ENCODE measurements at regions not wholly inside any gene's neighbourhood (a gene's known extent, or its start where the extent isn't known, plus 50 kb on each side); places are given as distances from the start of the nearest gene placed in this dataset.

- Histone ChIP-seq H3K36me3 (ENCODE audit: insufficient read depth) (no peaks in the 10 kb centered on the region), H2AFZ (ENCODE audit: low read depth) (no peak overlapping the region), H3K27me3 (ENCODE audit: insufficient read depth, low read depth) (no peaks in the 10 kb centered on the region), H3K4me3 (IDR thresholded peaks at IDR 0.05; ENCODE audit: insufficient read depth, low read depth, low read length) (no peak overlapping the region), H4K20me1 (ENCODE audit: insufficient read depth) (no peaks in the 10 kb centered on the region), H3K79me2 (ENCODE audit: insufficient read depth, low read depth) (no peaks in the 10 kb centered on the region), H3K9ac (no peak overlapping the region), H3K4me2 (no peak overlapping the region), H3K27ac (no peak overlapping the region), H3K4me1 (ENCODE audit: low read depth, poor library complexity, severe bottlenecking) (no peaks in the 10 kb centered on the region)
- TF ChIP-seq, protein P1, sequence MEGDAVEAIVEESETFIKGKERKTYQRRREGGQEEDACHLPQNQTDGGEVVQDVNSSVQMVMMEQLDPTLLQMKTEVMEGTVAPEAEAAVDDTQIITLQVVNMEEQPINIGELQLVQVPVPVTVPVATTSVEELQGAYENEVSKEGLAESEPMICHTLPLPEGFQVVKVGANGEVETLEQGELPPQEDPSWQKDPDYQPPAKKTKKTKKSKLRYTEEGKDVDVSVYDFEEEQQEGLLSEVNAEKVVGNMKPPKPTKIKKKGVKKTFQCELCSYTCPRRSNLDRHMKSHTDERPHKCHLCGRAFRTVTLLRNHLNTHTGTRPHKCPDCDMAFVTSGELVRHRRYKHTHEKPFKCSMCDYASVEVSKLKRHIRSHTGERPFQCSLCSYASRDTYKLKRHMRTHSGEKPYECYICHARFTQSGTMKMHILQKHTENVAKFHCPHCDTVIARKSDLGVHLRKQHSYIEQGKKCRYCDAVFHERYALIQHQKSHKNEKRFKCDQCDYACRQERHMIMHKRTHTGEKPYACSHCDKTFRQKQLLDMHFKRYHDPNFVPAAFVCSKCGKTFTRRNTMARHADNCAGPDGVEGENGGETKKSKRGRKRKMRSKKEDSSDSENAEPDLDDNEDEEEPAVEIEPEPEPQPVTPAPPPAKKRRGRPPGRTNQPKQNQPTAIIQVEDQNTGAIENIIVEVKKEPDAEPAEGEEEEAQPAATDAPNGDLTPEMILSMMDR (conservative IDR thresholded peaks at IDR 0.05; ENCODE audit: low read depth, low read length) = no peak
Observed at GRCh38 chr11:95512682-95513081, 276.9 kb downstream of the FAM76B start.

DNA sequence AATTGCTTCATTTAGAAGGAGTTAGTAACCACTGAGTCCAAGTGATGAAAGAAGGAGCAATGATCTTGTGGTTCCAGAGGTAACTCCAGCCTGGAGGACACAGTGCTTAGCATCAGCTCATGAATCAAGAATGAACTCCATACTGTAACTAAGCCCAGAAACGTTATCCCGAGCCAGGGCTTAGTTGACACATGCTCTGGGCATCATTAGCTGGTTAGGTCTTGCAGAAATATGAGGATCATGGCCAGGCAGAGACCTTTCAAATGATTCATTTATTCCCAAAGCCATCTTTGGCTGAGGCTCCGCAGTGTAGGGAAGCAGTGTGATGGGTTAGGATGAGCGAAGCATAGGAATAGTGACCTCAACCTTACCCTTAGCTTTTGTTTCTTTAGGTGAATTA lies 277.4 kb downstream of the FAM76B start:
- no peaks in the 10 kb centered on the region for H3K36me3 ChIP-seq (ENCODE audit: insufficient read depth)
- H4K20me1 ChIP-seq (ENCODE audit: insufficient read depth) = no peaks in the 10 kb centered on the region
- H3K9ac ChIP-seq = no peak overlapping the region
- no peak overlapping the region for H3K4me2 ChIP-seq
- no peaks in the 10 kb centered on the region for H3K4me1 ChIP-seq (ENCODE audit: low read depth, poor library complexity, severe bottlenecking)
- no peak overlapping the region for H3K27ac ChIP-seq
- TF ChIP-seq, protein P1 (conservative IDR thresholded peaks at IDR 0.05; ENCODE audit: low read depth, low read length) = no peak
- H3K4me3 ChIP-seq (IDR thresholded peaks at IDR 0.05; ENCODE audit: insufficient read depth, low read depth, low read length) = no peak overlapping the region
- H3K79me2 ChIP-seq (ENCODE audit: insufficient read depth, low read depth) = no peaks in the 10 kb centered on the region
- H3K27me3 ChIP-seq (ENCODE audit: insufficient read depth, low read depth) = no peaks in the 10 kb centered on the region
- H2AFZ ChIP-seq (ENCODE audit: low read depth) = no peak overlapping the region

GRCh38 chr11:95508219-95508890 lies 277.4 kb upstream of the SESN3 start:
- Histone ChIP-seq H3K79me2 (ENCODE audit: insufficient read depth, low read depth) (no peaks in the 10 kb centered on the region), H2AFZ (ENCODE audit: low read depth) (no peak overlapping the region), H3K27me3 (ENCODE audit: insufficient read depth, low read depth) (no peaks in the 10 kb centered on the region), H3K4me1 (ENCODE audit: low read depth, poor library complexity, severe bottlenecking) (no peaks in the 10 kb centered on the region), H3K36me3 (ENCODE audit: insufficient read depth) (no peaks in the 10 kb centered on the region), H3K9ac (no peak overlapping the region), H3K4me2 (no peak overlapping the region), H3K4me3 (IDR thresholded peaks at IDR 0.05; ENCODE audit: insufficient read depth, low read depth, low read length) (no peak overlapping the region), H4K20me1 (ENCODE audit: insufficient read depth) (no peaks in the 10 kb centered on the region), H3K27ac (no peak overlapping the region)
- TF ChIP-seq, protein P1 (conservative IDR thresholded peaks at IDR 0.05; ENCODE audit: low read depth, low read length) = no peak

- Histone ChIP-seq H3K4me2 (no peak overlapping the region), H3K27ac (no peak overlapping the region), H3K4me1 (ENCODE audit: low read depth, poor library complexity, severe bottlenecking) (no peaks in the 10 kb centered on the region), H3K36me3 (ENCODE audit: insufficient read depth) (no peaks in the 10 kb centered on the region), H3K4me3 (IDR thresholded peaks at IDR 0.05; ENCODE audit: insufficient read depth, low read depth, low read length) (no peak overlapping the region), H3K9ac (no peak overlapping the region), H4K20me1 (ENCODE audit: insufficient read depth) (no peaks in the 10 kb centered on the region), H3K27me3 (ENCODE audit: insufficient read depth, low read depth) (no peaks in the 10 kb centered on the region), H2AFZ (ENCODE audit: low read depth) (no peak overlapping the region), H3K79me2 (ENCODE audit: insufficient read depth, low read depth) (no peaks in the 10 kb centered on the region)
- TF ChIP-seq, protein P1 (conservative IDR thresholded peaks at IDR 0.05; ENCODE audit: low read depth, low read length) = no peak
Observed at GRCh38 chr11:95507794-95508193, 276.8 kb upstream of the SESN3 start.
